Psoas muscle (tissue), 7 donors: ENCODE measurements at regions not wholly inside any gene's neighbourhood (a gene's known extent, or its start where the extent isn't known, plus 50 kb on each side); places are given as distances from the start of the nearest gene placed in this dataset.

Experiments used
- ATAC-seq, 4 donors: fragments of 200-7000 bp; cut with Tn5 transposase; one replicate each; pipeline ENCODE4 v1.9.1; 2020; ENCODE audit warnings: moderate library complexity in 3 of 4, mild to moderate bottlenecking in 2 of 4
- DNase-seq, 2 donors: peaks; one replicate each; pipeline ENCODE4 v3.0.0-alpha.2; 2020
- H3K27ac ChIP-seq: fragments of 200-600 bp; one replicate; pipeline ENCODE4 v1.8.0; 2022
- H3K27me3 ChIP-seq, 3 donors: fragments of 200-600 bp in 1 of 3; one replicate each; pipeline versions ENCODE4 v1.6.1 to v1.8.0; 2013 to 2022; ENCODE audit warnings: low read length in 2 of 3, mild to moderate bottlenecking in 2 of 3, moderate library complexity in 1 of 3; ENCODE audit not compliant: insufficient read depth in 3 of 3
- H3K36me3 ChIP-seq, 2 donors: fragments of 200-600 bp in 1 of 2; one replicate each; pipeline versions ENCODE4 v1.6.1 to v1.8.0; 2013 to 2022; ENCODE audit warnings: low read depth in 1 of 2, mild to moderate bottlenecking in 1 of 2, moderate library complexity in 1 of 2; ENCODE audit not compliant: insufficient read depth in 1 of 2
- H3K4me1 ChIP-seq: fragments of 200-600 bp; one replicate; pipeline ENCODE4 v1.8.0; 2022
- H3K4me3 ChIP-seq: fragments of 200-600 bp; one replicate; pipeline ENCODE4 v1.8.0; 2022; ENCODE audit warnings: mild to moderate bottlenecking
- H3K9me3 ChIP-seq: fragments of 200-600 bp; one replicate; pipeline ENCODE4 v1.8.0; 2022
- CTCF ChIP-seq: fragments of 200-600 bp; IDR thresholded peaks from one replicate; pipeline ENCODE4 v1.8.0; 2022; ENCODE audit warnings: antibody characterized with exemption
- WGBS, 3 donors: extraction: QIAGEN DNeasy Blood & Tissue Kit; methylation state at CpG; one replicate each; pipeline versions ENCODE4 v1.1.6 to v1.1.7; 2013; 5-methylcytosine and 5-hydroxymethylcytosine counted together
- intact Hi-C, 2 donors: fragments of 100-400 bp; cut with DNase I; formaldehyde crosslinking; loops; one replicate each; pipeline versions ENCODE4 v1.11.0 to v1.14.2; 2022
- donor health status: healthy with polysubstance abuse.
- donor health status: DM: no; HTN: no; CAD: no; lungs with moderate emphysema.
- donor health status: Bipolar disorder and iron deficiency.
- donor health status: healthy.
- donor health status: DM: yes; HTN: yes; CAD: no.
- donor health status: DM: no; HTN: no; CAD: no.
- donor health status: DM: yes; HTN: yes; CAD: no.

DNA sequence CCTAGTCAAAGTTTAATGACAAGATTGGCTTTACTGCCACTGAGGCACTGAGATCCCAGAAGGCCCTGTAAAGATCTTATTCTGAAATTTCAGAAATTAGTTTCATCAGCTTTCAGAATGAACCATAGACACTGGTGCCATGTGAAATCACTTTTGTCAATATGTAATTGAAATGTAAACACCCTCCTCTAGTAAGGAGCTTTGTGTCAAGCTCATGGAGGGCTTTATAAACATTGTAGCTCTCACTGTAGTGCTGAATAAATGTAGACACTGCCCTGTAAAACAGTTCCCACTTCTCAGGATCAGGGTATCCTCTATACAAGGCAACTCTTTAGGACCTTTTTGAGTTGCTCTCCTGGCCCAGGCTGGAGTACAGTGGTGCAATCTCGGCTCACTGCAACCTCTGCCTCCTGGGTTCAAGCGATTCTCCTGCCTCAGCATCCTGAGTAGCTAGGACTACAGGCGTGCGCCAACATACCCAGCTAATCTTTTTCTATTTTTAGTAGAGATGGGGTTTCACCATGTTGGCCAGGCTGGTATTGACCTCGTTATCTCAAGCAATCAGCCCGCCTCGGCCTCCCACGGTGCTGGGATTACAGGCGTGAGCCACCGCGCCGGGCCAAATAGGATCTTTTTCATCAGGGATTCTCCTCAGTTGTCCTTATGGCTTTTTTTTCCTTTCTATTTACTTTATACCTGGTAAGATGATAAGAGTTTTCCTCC lies 1823.9 kb upstream of the CDH9 start:
- Histone ChIP-seq H3K36me3 (no peaks in the 10 kb centered on the region), H3K9me3 (no peaks in the 10 kb centered on the region), H3K4me3 (no peak overlapping the region), H3K27me3 (no peaks in the 10 kb centered on the region), H3K4me1 (no peaks in the 10 kb centered on the region), H3K27ac (no peak overlapping the region)
- 87 to 88% (median 88%) methylated on average over 12 of the region's 12 CpGs for WGBS, 3 donors
- no peak for DNase-seq
- intact Hi-C loops, result no loop called here
- no peak for TF ChIP-seq CTCF
- ATAC-seq, result no peak

GRCh38 chr5:28855626-28856025 lies 1817.2 kb upstream of the CDH9 start:
- intact Hi-C loops, result no loop called here

GRCh38 chr5:28850320-28850921 lies 1812.0 kb upstream of the CDH9 start:
- 91 to 92% (median 91%) methylated on average over 13 of the region's 13 CpGs for WGBS, 3 donors
- H3K4me1 ChIP-seq, result no peaks in the 10 kb centered on the region
- H3K36me3 ChIP-seq, result no peaks in the 10 kb centered on the region
- H3K27me3 ChIP-seq, result no peaks in the 10 kb centered on the region
- DNase-seq, result no peak
- intact Hi-C loops, result no loop called here
- no peak overlapping the region for H3K27ac ChIP-seq
- no peak overlapping the region for H3K4me3 ChIP-seq
- TF ChIP-seq CTCF, result no peak
- no peak for ATAC-seq
- no peaks in the 10 kb centered on the region for H3K9me3 ChIP-seq

More at GRCh38 chr5:28855626-28856025, 1817.2 kb upstream of the CDH9 start:
- 64 to 73% (median 71%) methylated on average over 1 of the region's 1 CpG for WGBS, 3 donors
- Histone ChIP-seq H3K4me1 (no peaks in the 10 kb centered on the region), H3K27ac (no peak overlapping the region), H3K27me3 (no peaks in the 10 kb centered on the region), H3K36me3 (no peaks in the 10 kb centered on the region), H3K4me3 (no peak overlapping the region), H3K9me3 (no peaks in the 10 kb centered on the region)
- ATAC-seq (no peak), DNase-seq (no peak)
- no peak for TF ChIP-seq CTCF

GRCh38 chr5:28831042-28831441 lies 1792.7 kb upstream of the CDH9 start:
- no peak for DNase-seq
- H3K36me3 ChIP-seq, result no peaks in the 10 kb centered on the region
- WGBS, 3 donors, result 84 to 93% (median 88%) methylated on average over 4 of the region's 4 CpGs
- no peak overlapping the region for H3K4me3 ChIP-seq
- intact Hi-C loops, result no loop called here
- no peak for ATAC-seq
- no peaks in the 10 kb centered on the region for H3K27me3 ChIP-seq
- no peaks in the 10 kb centered on the region for H3K9me3 ChIP-seq
- no peaks in the 10 kb centered on the region for H3K4me1 ChIP-seq
- TF ChIP-seq CTCF, result no peak
- no peak overlapping the region for H3K27ac ChIP-seq
